GM18519 (cell line): ENCODE measurements at regions not wholly inside any gene's neighbourhood (a gene's known extent, or its start where the extent isn't known, plus 50 kb on each side); places are given as distances from the start of the nearest gene placed in this dataset.
"Not testable (repeated sequence)": the region's sequence is repeated elsewhere in the genome, so short reads cannot be mapped to it uniquely, and the experiment has no call there.

Experiments
- ATAC-seq: cut with Tn5 transposase; IDR thresholded peaks from one replicate; pipeline ENCODE4 v1.9.1; 2021; ENCODE audit warnings: mild to moderate bottlenecking, moderate library complexity; ENCODE audit not compliant: unreplicated experiment, low FRiP score

- ATAC-seq, result no peak
Observed at GRCh38 chr7:66571568-66571967, 57.1 kb upstream of the KCTD7 start.

GRCh38 chr7:66573782-66574495 lies 54.7 kb upstream of the KCTD7 start:
- not testable (repeated sequence) for ATAC-seq

GRCh38 chr7:66574768-66575167 lies 53.9 kb upstream of the KCTD7 start:
- ATAC-seq, result not testable (repeated sequence)

GRCh38 chr7:66575398-66575797 lies 53.3 kb upstream of the KCTD7 start:
- no peak for ATAC-seq

- no peak for ATAC-seq
Observed at GRCh38 chr7:66576646-66577045, 52.0 kb upstream of the KCTD7 start.
